Transverse colon (tissue), 3 donors: ENCODE measurements at regions not wholly inside any gene's neighbourhood (a gene's known extent, or its start where the extent isn't known, plus 50 kb on each side); places are given as distances from the start of the nearest gene placed in this dataset.

Experiments
- CTCF ChIP-seq, 5 experiments: fragments of 200-600 bp in 3 of 5; fragments of 450-650 bp in 2 of 5; sonication (generic) in 3 of 5; IDR thresholded peaks; 1 replicate in 2 of 5; 2 replicates in 3 of 5; pipeline ENCODE4 v1.5.1; 2016 to 2017; ENCODE audit warnings: antibody characterized with exemption in 5 of 5, inconsistent platforms in 3 of 5, mild to moderate bottlenecking in 2 of 5, moderate library complexity in 1 of 5
- POLR2A ChIP-seq: fragments of 450-650 bp; IDR thresholded peaks from one replicate; pipeline ENCODE4 v1.6.1; 2016; ENCODE audit warnings: antibody characterized with exemption, mild to moderate bottlenecking, moderate library complexity

- peak in 3 of 5 experiments; percentile 24 to 44 (median 25) for TF ChIP-seq CTCF (IDR thresholded peaks at IDR 0.05)
- TF ChIP-seq POLR2A: no peak
Measured at GRCh38 chr1:91617285-91617765, 116.7 kb downstream of the CDC7 start.
